ENCODE measurements at regions not wholly inside any gene's neighbourhood (a gene's known extent, or its start where the extent isn't known, plus 50 kb on each side); places are given as distances from the start of the nearest gene placed in this dataset.

DNA sequence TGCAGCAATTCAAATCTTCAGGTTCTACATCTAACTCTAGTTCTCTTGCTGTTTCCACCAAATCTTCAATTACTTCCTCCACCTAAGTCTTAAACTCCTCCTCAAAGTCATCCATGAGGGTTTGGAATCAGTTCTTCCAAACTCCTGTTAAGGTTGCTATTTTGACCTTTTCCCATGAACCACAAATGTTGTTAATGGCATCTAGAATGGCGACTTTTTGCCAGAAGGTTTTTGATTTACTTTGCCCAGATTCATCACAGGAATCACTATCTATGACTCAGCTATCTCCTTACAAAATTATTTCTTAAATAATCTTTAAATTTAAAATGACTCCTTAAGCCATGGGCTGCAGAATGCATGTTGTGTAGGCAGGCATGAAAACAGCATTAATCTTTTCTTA lies 368.9 kb upstream of the TNP1 start:
- H3K4me3 ChIP-seq: no peak overlapping the region
- H4K20me1 ChIP-seq (ENCODE audit: control insufficient read depth, insufficient read depth): no peaks in the 10 kb centered on the region
- ATAC-seq (no peak), DNase-seq (ENCODE audit: low read depth, low spot score) (no peak), FAIRE-seq (no peak)
- no TSS peak for BruUV-seq (replicated peaks)
- H2AFZ ChIP-seq (ENCODE audit: control insufficient read depth, low read depth, low read length): no peak overlapping the region
- no peak overlapping the region for H3K9ac ChIP-seq (ENCODE audit: control insufficient read depth, insufficient read depth, low read length)
- intact Hi-C loops (cut with micrococcal nuclease; ENCODE audit: unreplicated experiment) (loop anchor here (10.0 kb wide), 1 partner anchor 534 kb away; the partner anchor contains the start of gene IGFBP5), in situ Hi-C loops (cut with MboI) (no loop called here)
- H3K4me2 ChIP-seq (ENCODE audit: control insufficient read depth, insufficient read depth): no peak overlapping the region
- RAD21 ChIA-PET (ENCODE audit: unreplicated experiment): no interaction called here
- H3K9me3 ChIP-seq (replicated peaks; ENCODE audit: control insufficient read depth, insufficient read depth, low read length): peaks cover 12% of the 10 kb centered on the region
- no peaks in the 10 kb centered on the region for H3K27me3 ChIP-seq (replicated peaks in 1 of 2; ENCODE audit: control insufficient read depth in 2 of 2, insufficient read depth in 2 of 2, low read length in 1 of 2)
- 6% methylated on average over 1 of the region's 1 CpG for WGBS (ENCODE audit: insufficient coverage, insufficient replicate concordance, low lambda C conversion rate, missing lambda C conversion rate)
- SMC1A ChIA-PET (ENCODE audit: uncharacterized antibody, unreplicated experiment): interaction anchor here (0.7 kb wide), 1 partner anchor 21 kb away, joined by 3 read pairs; no protein-coding TSS in a partner anchor
- CTCF ChIA-PET: no interaction called here
- no peak overlapping the region for H3K27ac ChIP-seq (ENCODE audit: control insufficient read depth, insufficient read depth)
- peaks cover 7% of the 10 kb centered on the region for H3K4me1 ChIP-seq (ENCODE audit: control insufficient read depth, insufficient read depth, low read length)
- no peaks in the 10 kb centered on the region for H3K79me2 ChIP-seq (ENCODE audit: control insufficient read depth, insufficient read depth, low read length)
- TF ChIP-seq GATAD2B (conservative IDR thresholded peaks at IDR 0.05; ENCODE audit: low read depth) (no peak), DPF2 (IDR thresholded peaks at IDR 0.05) (no peak), BMI1 (IDR thresholded peaks at IDR 0.05; ENCODE audit: borderline replicate concordance) (no peak), FOS (IDR thresholded peaks at IDR 0.05; ENCODE audit: borderline replicate concordance, extremely low read depth, insufficient read length) (no peak), MYB (IDR thresholded peaks at IDR 0.05; ENCODE audit: borderline replicate concordance, low read depth, low read length) (no peak), ZNF384 (IDR thresholded peaks at IDR 0.05; ENCODE audit: borderline replicate concordance, low read depth, low read length) (no peak), BACH1 (IDR thresholded peaks at IDR 0.05; ENCODE audit: borderline replicate concordance) (no peak), RAD51 (IDR thresholded peaks at IDR 0.05) (no peak), KAT2A (conservative IDR thresholded peaks at IDR 0.05; ENCODE audit: control insufficient read depth, low read depth, low read length) (no peak), SREBF1 (IDR thresholded peaks at IDR 0.05; ENCODE audit: low read length) (no peak)
- TF ChIP-seq, protein P1, sequence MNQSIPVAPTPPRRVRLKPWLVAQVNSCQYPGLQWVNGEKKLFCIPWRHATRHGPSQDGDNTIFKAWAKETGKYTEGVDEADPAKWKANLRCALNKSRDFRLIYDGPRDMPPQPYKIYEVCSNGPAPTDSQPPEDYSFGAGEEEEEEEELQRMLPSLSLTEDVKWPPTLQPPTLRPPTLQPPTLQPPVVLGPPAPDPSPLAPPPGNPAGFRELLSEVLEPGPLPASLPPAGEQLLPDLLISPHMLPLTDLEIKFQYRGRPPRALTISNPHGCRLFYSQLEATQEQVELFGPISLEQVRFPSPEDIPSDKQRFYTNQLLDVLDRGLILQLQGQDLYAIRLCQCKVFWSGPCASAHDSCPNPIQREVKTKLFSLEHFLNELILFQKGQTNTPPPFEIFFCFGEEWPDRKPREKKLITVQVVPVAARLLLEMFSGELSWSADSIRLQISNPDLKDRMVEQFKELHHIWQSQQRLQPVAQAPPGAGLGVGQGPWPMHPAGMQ (IDR thresholded peaks at IDR 0.05; ENCODE audit: borderline replicate concordance): no peak
- TF ChIP-seq, protein P2, sequence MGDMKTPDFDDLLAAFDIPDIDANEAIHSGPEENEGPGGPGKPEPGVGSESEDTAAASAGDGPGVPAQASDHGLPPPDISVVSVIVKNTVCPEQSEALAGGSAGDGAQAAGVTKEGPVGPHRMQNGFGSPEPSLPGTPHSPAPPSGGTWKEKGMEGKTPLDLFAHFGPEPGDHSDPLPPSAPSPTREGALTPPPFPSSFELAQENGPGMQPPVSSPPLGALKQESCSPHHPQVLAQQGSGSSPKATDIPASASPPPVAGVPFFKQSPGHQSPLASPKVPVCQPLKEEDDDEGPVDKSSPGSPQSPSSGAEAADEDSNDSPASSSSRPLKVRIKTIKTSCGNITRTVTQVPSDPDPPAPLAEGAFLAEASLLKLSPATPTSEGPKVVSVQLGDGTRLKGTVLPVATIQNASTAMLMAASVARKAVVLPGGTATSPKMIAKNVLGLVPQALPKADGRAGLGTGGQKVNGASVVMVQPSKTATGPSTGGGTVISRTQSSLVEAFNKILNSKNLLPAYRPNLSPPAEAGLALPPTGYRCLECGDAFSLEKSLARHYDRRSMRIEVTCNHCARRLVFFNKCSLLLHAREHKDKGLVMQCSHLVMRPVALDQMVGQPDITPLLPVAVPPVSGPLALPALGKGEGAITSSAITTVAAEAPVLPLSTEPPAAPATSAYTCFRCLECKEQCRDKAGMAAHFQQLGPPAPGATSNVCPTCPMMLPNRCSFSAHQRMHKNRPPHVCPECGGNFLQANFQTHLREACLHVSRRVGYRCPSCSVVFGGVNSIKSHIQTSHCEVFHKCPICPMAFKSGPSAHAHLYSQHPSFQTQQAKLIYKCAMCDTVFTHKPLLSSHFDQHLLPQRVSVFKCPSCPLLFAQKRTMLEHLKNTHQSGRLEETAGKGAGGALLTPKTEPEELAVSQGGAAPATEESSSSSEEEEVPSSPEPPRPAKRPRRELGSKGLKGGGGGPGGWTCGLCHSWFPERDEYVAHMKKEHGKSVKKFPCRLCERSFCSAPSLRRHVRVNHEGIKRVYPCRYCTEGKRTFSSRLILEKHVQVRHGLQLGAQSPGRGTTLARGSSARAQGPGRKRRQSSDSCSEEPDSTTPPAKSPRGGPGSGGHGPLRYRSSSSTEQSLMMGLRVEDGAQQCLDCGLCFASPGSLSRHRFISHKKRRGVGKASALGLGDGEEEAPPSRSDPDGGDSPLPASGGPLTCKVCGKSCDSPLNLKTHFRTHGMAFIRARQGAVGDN (IDR thresholded peaks at IDR 0.05): no peak
- no peaks in the 10 kb centered on the region for H3K36me3 ChIP-seq (ENCODE audit: control insufficient read depth in 2 of 2, insufficient read depth in 2 of 2, low read length in 1 of 2)
- POLR2A ChIA-PET: no interaction called here

All from GM12878 (cell line).